AG04449 (cell line): ENCODE measurements at regions not wholly inside any gene's neighbourhood (a gene's known extent, or its start where the extent isn't known, plus 50 kb on each side); places are given as distances from the start of the nearest gene placed in this dataset.

Experiments used
- CTCF ChIA-PET: fragments of 350-600 bp; formaldehyde crosslinking; extraction: SDS; loops from one replicate; lab custom pipeline; 2021; ENCODE audit warnings: antibody characterized with exemption; lab: Yijun Ruan, JAX
- POLR2A ChIA-PET: fragments of 400-600, 350-600 bp; formaldehyde crosslinking; extraction: SDS; loops from one replicate; lab custom pipeline; 2020; ENCODE audit warnings: antibody characterized with exemption, inconsistent platforms; lab: Yijun Ruan, JAX
- DNase-seq: peaks from one replicate; pipeline ENCODE4 v3.0.0-alpha.2; 2010; ENCODE audit warnings: low read depth, low spot score
- H3K4me3 ChIP-seq: 2 replicates; pipeline ENCODE4 v1.5.1; 2011; ENCODE audit warnings: low read depth, mild to moderate bottlenecking, control low read depth, low read length
- TF ChIP-seq, protein P1 (sequence below): IDR thresholded peaks from one replicate; pipeline ENCODE4 v1.5.1; 2011; ENCODE audit warnings: mild to moderate bottlenecking, moderate library complexity, low read length, control low read depth, inconsistent platforms; ENCODE audit not compliant: insufficient read depth; ENCODE audit errors: missing control alignments

DNA sequence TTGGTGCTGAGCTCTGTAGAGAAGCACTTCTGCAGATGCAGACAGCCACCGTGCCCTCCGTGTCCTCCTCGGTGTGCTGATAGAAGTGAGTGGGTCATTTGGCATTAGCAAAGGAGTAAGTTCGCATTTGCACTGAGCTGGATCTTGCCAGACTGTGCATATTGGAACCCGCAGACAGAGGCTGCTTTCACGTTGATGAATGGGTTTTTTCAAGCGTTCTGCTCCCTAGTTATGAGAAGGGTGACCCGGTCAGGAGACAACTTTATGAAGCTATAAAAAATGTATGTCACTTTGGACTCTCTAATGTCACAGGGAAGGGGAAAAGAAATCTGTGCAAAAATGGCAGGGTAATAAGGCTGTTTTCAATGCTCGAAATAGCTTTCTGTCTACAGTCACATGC lies 739.4 kb downstream of the MCTP2 start:
- POLR2A ChIA-PET: no interaction called here
- CTCF ChIA-PET: interaction anchor here (0.8 kb wide), 1 partner anchor 11 kb away, joined by 4 read pairs; no protein-coding TSS in a partner anchor
- no peak for DNase-seq
- TF ChIP-seq, protein P1, sequence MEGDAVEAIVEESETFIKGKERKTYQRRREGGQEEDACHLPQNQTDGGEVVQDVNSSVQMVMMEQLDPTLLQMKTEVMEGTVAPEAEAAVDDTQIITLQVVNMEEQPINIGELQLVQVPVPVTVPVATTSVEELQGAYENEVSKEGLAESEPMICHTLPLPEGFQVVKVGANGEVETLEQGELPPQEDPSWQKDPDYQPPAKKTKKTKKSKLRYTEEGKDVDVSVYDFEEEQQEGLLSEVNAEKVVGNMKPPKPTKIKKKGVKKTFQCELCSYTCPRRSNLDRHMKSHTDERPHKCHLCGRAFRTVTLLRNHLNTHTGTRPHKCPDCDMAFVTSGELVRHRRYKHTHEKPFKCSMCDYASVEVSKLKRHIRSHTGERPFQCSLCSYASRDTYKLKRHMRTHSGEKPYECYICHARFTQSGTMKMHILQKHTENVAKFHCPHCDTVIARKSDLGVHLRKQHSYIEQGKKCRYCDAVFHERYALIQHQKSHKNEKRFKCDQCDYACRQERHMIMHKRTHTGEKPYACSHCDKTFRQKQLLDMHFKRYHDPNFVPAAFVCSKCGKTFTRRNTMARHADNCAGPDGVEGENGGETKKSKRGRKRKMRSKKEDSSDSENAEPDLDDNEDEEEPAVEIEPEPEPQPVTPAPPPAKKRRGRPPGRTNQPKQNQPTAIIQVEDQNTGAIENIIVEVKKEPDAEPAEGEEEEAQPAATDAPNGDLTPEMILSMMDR: no peak
- H3K4me3 ChIP-seq: no peak overlapping the region

DNA sequence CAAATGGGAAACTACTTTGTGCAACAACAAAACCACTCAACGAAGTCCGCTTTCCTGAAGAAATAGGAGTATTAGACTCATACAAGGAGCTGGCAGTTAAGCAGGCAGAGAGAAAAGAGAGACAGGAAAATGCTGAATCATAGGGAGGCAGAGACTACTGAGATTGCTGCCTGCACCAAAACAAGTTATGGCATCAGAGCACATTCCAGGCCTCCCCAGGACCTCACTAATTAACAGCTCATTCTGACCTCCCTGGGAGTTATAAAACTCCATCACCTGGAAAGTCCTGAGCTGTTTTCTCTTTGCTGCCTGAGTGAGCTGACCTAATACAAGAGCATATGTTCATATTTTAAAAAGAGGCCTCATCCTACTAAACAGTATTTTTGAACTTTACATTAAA lies 741.0 kb downstream of the MCTP2 start:
- POLR2A ChIA-PET: no interaction called here
- TF ChIP-seq, protein P1: no peak
- no peak for DNase-seq
- no peak overlapping the region for H3K4me3 ChIP-seq
- CTCF ChIA-PET: no interaction called here

DNA sequence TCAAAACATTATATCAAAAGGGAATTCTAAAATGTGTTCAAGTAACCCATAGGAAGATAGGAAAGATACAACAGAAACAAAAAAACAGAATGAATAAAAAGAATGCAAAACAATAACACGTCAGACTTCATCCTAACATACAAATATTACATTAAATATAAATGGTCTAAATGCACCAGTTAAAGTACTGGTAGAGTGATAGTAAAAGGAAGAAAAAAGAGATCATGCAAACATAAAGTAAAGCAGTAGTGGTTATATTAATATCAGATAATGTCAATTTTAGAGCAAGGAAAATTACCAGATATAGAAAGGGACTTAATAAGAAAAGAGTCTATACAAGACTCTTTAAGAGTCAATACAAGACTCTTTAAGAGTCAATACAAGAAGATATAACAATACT lies 755.7 kb downstream of the MCTP2 start:
- CTCF ChIA-PET: no interaction called here
- POLR2A ChIA-PET: no interaction called here
- TF ChIP-seq, protein P1: no peak
- no peak overlapping the region for H3K4me3 ChIP-seq
- no peak for DNase-seq

DNA sequence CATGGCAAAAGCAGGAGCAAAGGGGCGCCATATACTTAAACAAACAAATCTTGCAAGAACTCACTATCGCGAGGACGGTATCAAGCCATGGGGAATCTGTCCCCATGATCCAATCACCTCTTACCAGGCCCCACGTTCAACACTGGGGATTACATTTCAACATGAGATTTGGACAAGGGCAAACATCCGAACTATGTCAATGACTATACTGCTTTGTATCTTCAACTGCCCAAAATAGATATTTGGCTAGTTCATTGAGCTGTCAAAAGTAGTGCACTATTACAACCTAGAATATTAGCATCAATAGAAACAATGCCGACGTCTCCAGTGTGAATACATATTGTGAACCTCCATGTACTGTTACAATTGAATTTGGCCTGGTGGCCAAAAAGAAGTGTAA lies 760.4 kb downstream of the MCTP2 start:
- no peak for DNase-seq
- POLR2A ChIA-PET: no interaction called here
- CTCF ChIA-PET: no interaction called here
- no peak overlapping the region for H3K4me3 ChIP-seq
- TF ChIP-seq, protein P1: no peak

DNA sequence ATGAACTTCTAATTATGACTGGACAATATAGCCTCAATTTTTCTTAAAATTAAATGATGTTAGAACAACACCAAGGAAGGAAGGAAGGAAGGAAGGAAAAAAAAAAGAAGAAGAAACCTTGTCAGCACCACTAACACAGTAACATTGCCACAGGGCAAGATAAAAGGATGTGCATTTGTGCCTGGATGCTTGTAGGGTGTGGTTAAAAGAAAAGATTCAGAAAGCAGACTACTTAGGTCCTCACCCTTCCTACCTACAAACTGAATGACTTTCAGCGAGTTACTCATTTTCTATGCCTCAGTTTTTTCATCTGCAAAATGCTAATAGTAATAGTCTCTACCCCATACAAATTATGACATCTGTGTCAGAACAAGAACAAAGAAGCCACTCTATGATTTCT lies 778.3 kb downstream of the MCTP2 start:
- DNase-seq: no peak
- H3K4me3 ChIP-seq: no peak overlapping the region
- ChIA-PET CTCF (no interaction called here), POLR2A (no interaction called here)
- TF ChIP-seq, protein P1: no peak

DNA sequence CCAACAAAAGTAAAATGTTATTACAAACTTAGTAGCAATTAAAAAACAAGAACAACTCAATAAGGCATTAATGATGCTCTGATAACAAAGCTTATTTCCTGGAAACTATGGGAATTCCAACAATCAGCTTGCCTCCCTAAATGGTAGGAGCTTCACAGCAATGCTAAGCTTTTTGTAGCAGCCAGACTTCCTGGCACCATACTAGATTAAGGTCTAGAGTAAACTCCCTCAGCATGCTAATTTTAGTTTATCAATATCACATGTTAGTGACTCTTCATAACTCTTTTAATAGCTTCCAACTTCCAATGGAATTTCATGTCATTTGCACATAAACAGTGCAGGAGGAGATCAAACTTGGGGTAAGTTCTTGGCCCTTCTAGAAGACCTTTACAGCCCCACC lies 782.0 kb downstream of the MCTP2 start:
- TF ChIP-seq, protein P1: no peak
- CTCF ChIA-PET: no interaction called here
- POLR2A ChIA-PET: no interaction called here
- no peak for DNase-seq
- H3K4me3 ChIP-seq: no peak overlapping the region
